Renal cortical epithelial cell (primary cell): ENCODE measurements at regions not wholly inside any gene's neighbourhood (a gene's known extent, or its start where the extent isn't known, plus 50 kb on each side); places are given as distances from the start of the nearest gene placed in this dataset.
"Not testable (repeated sequence)": the region's sequence is repeated elsewhere in the genome, so short reads cannot be mapped to it uniquely, and the experiment has no call there.

Experiments used
- DNase-seq: peaks from one replicate; pipeline ENCODE4 v3.0.0-alpha.2; 2011; ENCODE audit warnings: low read depth

- not testable (repeated sequence) for DNase-seq
Measured at GRCh38 chr10:93127642-93128215, 54.0 kb downstream of the CYP26A1 start.

GRCh38 chr10:93131986-93132385 lies 58.3 kb downstream of the CYP26A1 start:
- DNase-seq = no peak

GRCh38 chr10:93138113-93138870 lies 64.6 kb downstream of the CYP26A1 start:
- DNase-seq = no peak

GRCh38 chr10:93139059-93139655 lies 65.5 kb downstream of the CYP26A1 start:
- DNase-seq = no peak

GRCh38 chr10:93142534-93142933 lies 68.8 kb downstream of the CYP26A1 start:
- DNase-seq = no peak

GRCh38 chr10:93143281-93143680 lies 69.6 kb downstream of the CYP26A1 start:
- no peak for DNase-seq

- no peak for DNase-seq
Measured at GRCh38 chr10:93146336-93146735, 72.6 kb downstream of the CYP26A1 start.

- DNase-seq = no peak
Measured at GRCh38 chr10:93147281-93147680, 73.6 kb downstream of the CYP26A1 start.

GRCh38 chr10:93148476-93148875 lies 74.8 kb downstream of the CYP26A1 start:
- DNase-seq = no peak

- DNase-seq = no peak
Measured at GRCh38 chr10:93149761-93150160, 76.1 kb downstream of the CYP26A1 start.

GRCh38 chr10:93150289-93150688 lies 76.6 kb downstream of the CYP26A1 start:
- DNase-seq = peak; percentile 70

- no peak for DNase-seq
Measured at GRCh38 chr10:93150990-93151547, 77.4 kb downstream of the CYP26A1 start.

- peak; percentile 73 for DNase-seq
Measured at GRCh38 chr10:93152136-93152535, 78.4 kb downstream of the CYP26A1 start.

GRCh38 chr10:93154531-93154930 lies 80.8 kb downstream of the CYP26A1 start:
- DNase-seq = no peak

GRCh38 chr10:93160140-93160539 lies 86.4 kb downstream of the CYP26A1 start:
- no peak for DNase-seq

GRCh38 chr10:93160829-93161228 lies 87.1 kb downstream of the CYP26A1 start:
- no peak for DNase-seq

GRCh38 chr10:93165367-93165766 lies 91.7 kb downstream of the CYP26A1 start:
- no peak for DNase-seq

- DNase-seq = no peak
Measured at GRCh38 chr10:93166134-93166533, 92.4 kb downstream of the CYP26A1 start.

GRCh38 chr10:93171837-93172236 lies 98.1 kb downstream of the CYP26A1 start:
- no peak for DNase-seq

GRCh38 chr10:93173967-93174845 lies 100.5 kb downstream of the CYP26A1 start:
- DNase-seq = peak; percentile 46

- no peak for DNase-seq
Measured at GRCh38 chr10:93175490-93175889, 101.8 kb downstream of the CYP26A1 start.

GRCh38 chr10:93177511-93177910 lies 103.8 kb downstream of the CYP26A1 start:
- DNase-seq = no peak
